Tibial nerve (tissue), 4 donors: ENCODE measurements at regions not wholly inside any gene's neighbourhood (a gene's known extent, or its start where the extent isn't known, plus 50 kb on each side); places are given as distances from the start of the nearest gene placed in this dataset.

Source experiments
- EP300 ChIP-seq, 2 donors: sonication (generic); formaldehyde crosslinking; IDR thresholded peaks; one replicate each; pipeline ENCODE4 v1.6.1; 2017; ENCODE audit warnings: antibody characterized with exemption in 2 of 2, mild to moderate bottlenecking in 1 of 2
- POLR2A ChIP-seq, 2 donors: fragments of 450-650 bp; IDR thresholded peaks; one replicate each; pipeline ENCODE4 v1.6.1; 2017; ENCODE audit warnings: antibody characterized with exemption in 2 of 2, mild to moderate bottlenecking in 2 of 2, moderate library complexity in 2 of 2
- TF ChIP-seq, protein P1 (sequence below), 5 experiments: fragments of 200-600 bp in 3 of 5; fragments of 450-650 bp in 2 of 5; sonication (generic) in 3 of 5; IDR thresholded peaks; one replicate each; pipeline ENCODE4 v1.5.1; 2016 to 2019; ENCODE audit warnings: antibody characterized with exemption in 5 of 5, mild to moderate bottlenecking in 3 of 5, moderate library complexity in 2 of 5

DNA sequence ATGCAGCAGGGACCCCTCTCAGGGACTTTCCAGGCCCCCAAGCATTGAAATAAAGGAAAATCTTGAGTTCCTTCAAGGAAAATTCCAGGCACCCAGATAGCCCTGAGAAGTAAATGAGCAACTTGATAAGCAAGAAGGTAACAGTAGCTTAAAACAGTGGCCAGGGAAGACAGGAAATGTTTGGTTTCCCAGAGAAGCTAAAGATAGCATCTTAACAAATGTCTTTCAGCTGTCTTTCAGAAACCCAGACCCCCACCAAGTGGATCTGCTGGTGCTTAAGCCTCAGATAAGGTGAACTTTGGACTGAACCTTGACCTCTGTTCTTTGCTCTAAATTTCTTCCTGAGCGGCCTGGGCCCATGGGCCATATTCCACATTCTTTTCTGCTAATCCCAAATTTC is 117.8 kb upstream of the CST7 start:
- TF ChIP-seq, protein P1, sequence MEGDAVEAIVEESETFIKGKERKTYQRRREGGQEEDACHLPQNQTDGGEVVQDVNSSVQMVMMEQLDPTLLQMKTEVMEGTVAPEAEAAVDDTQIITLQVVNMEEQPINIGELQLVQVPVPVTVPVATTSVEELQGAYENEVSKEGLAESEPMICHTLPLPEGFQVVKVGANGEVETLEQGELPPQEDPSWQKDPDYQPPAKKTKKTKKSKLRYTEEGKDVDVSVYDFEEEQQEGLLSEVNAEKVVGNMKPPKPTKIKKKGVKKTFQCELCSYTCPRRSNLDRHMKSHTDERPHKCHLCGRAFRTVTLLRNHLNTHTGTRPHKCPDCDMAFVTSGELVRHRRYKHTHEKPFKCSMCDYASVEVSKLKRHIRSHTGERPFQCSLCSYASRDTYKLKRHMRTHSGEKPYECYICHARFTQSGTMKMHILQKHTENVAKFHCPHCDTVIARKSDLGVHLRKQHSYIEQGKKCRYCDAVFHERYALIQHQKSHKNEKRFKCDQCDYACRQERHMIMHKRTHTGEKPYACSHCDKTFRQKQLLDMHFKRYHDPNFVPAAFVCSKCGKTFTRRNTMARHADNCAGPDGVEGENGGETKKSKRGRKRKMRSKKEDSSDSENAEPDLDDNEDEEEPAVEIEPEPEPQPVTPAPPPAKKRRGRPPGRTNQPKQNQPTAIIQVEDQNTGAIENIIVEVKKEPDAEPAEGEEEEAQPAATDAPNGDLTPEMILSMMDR (IDR thresholded peaks at IDR 0.05), result no peak
- TF ChIP-seq POLR2A (IDR thresholded peaks at IDR 0.05) (no peak), EP300 (IDR thresholded peaks at IDR 0.05) (no peak)
